Sigmoid colon (tissue), 4 donors: ENCODE measurements at regions not wholly inside any gene's neighbourhood (a gene's known extent, or its start where the extent isn't known, plus 50 kb on each side); places are given as distances from the start of the nearest gene placed in this dataset.

Source experiments
- EP300 ChIP-seq, 4 donors: sonication (generic); formaldehyde crosslinking; IDR thresholded peaks; one replicate each; pipeline ENCODE4 v1.6.1; 2017; ENCODE audit warnings: antibody characterized with exemption in 4 of 4
- POLR2A ChIP-seq, 2 donors: fragments of 450-650 bp; IDR thresholded peaks; one replicate each; pipeline ENCODE4 v1.6.1; 2016; ENCODE audit warnings: antibody characterized with exemption in 2 of 2, mild to moderate bottlenecking in 2 of 2, moderate library complexity in 2 of 2
- TF ChIP-seq, protein P1 (sequence below), 4 experiments: fragments of 450-650 bp in 3 of 4; fragments of 200-600 bp in 1 of 4; IDR thresholded peaks; one replicate each; pipeline ENCODE4 v1.5.1; 2016 to 2019; ENCODE audit warnings: antibody characterized with exemption in 4 of 4, mild to moderate bottlenecking in 3 of 4, moderate library complexity in 2 of 4

DNA sequence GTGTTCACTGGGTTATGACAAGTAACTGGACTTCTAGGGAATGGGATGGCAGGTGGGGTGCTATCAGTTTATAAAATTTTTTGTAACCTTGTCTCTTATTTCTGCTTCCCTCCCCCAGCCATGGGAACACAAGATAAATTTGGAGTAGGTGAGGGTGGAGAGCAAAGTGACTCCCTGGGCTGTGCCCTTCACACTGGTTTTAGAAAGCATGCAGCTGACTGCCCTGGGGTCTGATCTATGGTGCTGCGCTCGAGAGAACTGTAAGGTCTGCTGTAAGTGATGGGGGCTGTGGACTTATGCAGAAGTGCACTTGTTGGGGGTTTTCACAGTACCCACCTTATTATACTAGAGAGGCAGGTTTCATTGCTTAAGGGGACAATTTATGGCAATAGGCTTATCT lies 247.7 kb upstream of the DMRT1 start:
- TF ChIP-seq POLR2A (IDR thresholded peaks at IDR 0.05) (no peak), EP300 (IDR thresholded peaks at IDR 0.05) (no peak)
- TF ChIP-seq, protein P1, sequence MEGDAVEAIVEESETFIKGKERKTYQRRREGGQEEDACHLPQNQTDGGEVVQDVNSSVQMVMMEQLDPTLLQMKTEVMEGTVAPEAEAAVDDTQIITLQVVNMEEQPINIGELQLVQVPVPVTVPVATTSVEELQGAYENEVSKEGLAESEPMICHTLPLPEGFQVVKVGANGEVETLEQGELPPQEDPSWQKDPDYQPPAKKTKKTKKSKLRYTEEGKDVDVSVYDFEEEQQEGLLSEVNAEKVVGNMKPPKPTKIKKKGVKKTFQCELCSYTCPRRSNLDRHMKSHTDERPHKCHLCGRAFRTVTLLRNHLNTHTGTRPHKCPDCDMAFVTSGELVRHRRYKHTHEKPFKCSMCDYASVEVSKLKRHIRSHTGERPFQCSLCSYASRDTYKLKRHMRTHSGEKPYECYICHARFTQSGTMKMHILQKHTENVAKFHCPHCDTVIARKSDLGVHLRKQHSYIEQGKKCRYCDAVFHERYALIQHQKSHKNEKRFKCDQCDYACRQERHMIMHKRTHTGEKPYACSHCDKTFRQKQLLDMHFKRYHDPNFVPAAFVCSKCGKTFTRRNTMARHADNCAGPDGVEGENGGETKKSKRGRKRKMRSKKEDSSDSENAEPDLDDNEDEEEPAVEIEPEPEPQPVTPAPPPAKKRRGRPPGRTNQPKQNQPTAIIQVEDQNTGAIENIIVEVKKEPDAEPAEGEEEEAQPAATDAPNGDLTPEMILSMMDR (IDR thresholded peaks at IDR 0.05): no peak
